ENCODE measurements at regions not wholly inside any gene's neighbourhood (a gene's known extent, or its start where the extent isn't known, plus 50 kb on each side); places are given as distances from the start of the nearest gene placed in this dataset.

- TF ChIP-seq SUZ12 (IDR thresholded peaks at IDR 0.05; ENCODE audit: extremely low read depth, insufficient read depth, insufficient read length) (no peak), YY1 (IDR thresholded peaks at IDR 0.05; ENCODE audit: insufficient read depth, insufficient read length) (no peak), ZNF274 (IDR thresholded peaks at IDR 0.05; ENCODE audit: low read depth, low read length) (no peak)
Measured at GRCh38 chr14:30193101-30193500, 265.5 kb upstream of the PRKD1 start.

Measured in NT2/D1 (cell line).